Right atrium auricular region (tissue), 2 donors: ENCODE measurements at regions not wholly inside any gene's neighbourhood (a gene's known extent, or its start where the extent isn't known, plus 50 kb on each side); places are given as distances from the start of the nearest gene placed in this dataset.

Experiments used
- DNase-seq: peaks from one replicate; pipeline ENCODE4 v3.0.0-alpha.2; 2019; ENCODE audit warnings: low spot score
- H3K27ac ChIP-seq, 2 donors: fragments of 200-600 bp; sonication (generic); 1 replicate in 1 of 2; 2 replicates in 1 of 2; pipeline ENCODE4 v1.5.1; 2016 to 2019
- H3K27me3 ChIP-seq, 2 donors: fragments of 200-600 bp; sonication (generic); one replicate each; pipeline versions ENCODE4 v1.5.1 to v1.6.0; 2017 to 2019
- H3K36me3 ChIP-seq: fragments of 200-600 bp; sonication (generic); one replicate; pipeline ENCODE4 v1.5.1; 2016
- H3K4me1 ChIP-seq, 2 donors: fragments of 200-600 bp; sonication (generic); one replicate each; pipeline versions ENCODE4 v1.5.1 to v1.6.0; 2017 to 2019
- H3K4me3 ChIP-seq, 2 donors: fragments of 200-600 bp; sonication (generic); 1 replicate in 1 of 2; 2 replicates in 1 of 2; pipeline ENCODE4 v1.5.1; 2017 to 2019; ENCODE audit warnings: mild to moderate bottlenecking in 1 of 2, moderate library complexity in 1 of 2
- H3K9me3 ChIP-seq, 2 donors: fragments of 200-600 bp; sonication (generic); one replicate each; pipeline ENCODE4 v1.5.1; 2019
- TF ChIP-seq, protein P1 (sequence below), 2 donors: fragments of 200-600 bp; sonication (generic); IDR thresholded peaks; one replicate each; pipeline ENCODE4 v1.5.1; 2019; ENCODE audit warnings: antibody characterized with exemption in 2 of 2

DNA sequence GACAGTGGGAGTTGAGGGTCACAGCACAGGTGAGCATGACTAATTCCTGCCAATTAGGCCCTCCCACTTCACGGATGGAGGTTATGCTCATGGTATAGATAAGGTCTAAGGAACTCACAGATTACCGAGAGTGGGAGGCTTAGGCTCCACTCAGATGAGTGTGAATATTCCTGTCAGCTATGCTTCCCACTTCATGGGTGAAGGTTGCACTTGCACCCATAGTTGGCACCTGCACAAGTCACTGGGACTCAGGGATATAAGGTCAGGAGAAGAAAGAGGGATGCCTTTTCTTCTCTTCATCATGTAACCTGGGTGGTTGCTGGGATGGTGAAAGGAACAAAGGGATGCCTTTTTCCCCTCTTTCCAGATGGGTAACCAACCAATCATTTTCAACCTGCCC lies 264.9 kb upstream of the TNC start:
- H3K27me3 ChIP-seq, result no peaks in the 10 kb centered on the region
- peaks cover 4 to 14% of the 10 kb centered on the region in 2 donors for H3K9me3 ChIP-seq
- H3K36me3 ChIP-seq, result no peaks in the 10 kb centered on the region
- H3K4me3 ChIP-seq, result no peak overlapping the region
- no peak for DNase-seq
- no peaks in the 10 kb centered on the region for H3K4me1 ChIP-seq
- no peak overlapping the region for H3K27ac ChIP-seq
- TF ChIP-seq, protein P1, sequence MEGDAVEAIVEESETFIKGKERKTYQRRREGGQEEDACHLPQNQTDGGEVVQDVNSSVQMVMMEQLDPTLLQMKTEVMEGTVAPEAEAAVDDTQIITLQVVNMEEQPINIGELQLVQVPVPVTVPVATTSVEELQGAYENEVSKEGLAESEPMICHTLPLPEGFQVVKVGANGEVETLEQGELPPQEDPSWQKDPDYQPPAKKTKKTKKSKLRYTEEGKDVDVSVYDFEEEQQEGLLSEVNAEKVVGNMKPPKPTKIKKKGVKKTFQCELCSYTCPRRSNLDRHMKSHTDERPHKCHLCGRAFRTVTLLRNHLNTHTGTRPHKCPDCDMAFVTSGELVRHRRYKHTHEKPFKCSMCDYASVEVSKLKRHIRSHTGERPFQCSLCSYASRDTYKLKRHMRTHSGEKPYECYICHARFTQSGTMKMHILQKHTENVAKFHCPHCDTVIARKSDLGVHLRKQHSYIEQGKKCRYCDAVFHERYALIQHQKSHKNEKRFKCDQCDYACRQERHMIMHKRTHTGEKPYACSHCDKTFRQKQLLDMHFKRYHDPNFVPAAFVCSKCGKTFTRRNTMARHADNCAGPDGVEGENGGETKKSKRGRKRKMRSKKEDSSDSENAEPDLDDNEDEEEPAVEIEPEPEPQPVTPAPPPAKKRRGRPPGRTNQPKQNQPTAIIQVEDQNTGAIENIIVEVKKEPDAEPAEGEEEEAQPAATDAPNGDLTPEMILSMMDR (IDR thresholded peaks at IDR 0.05), result no peak

DNA sequence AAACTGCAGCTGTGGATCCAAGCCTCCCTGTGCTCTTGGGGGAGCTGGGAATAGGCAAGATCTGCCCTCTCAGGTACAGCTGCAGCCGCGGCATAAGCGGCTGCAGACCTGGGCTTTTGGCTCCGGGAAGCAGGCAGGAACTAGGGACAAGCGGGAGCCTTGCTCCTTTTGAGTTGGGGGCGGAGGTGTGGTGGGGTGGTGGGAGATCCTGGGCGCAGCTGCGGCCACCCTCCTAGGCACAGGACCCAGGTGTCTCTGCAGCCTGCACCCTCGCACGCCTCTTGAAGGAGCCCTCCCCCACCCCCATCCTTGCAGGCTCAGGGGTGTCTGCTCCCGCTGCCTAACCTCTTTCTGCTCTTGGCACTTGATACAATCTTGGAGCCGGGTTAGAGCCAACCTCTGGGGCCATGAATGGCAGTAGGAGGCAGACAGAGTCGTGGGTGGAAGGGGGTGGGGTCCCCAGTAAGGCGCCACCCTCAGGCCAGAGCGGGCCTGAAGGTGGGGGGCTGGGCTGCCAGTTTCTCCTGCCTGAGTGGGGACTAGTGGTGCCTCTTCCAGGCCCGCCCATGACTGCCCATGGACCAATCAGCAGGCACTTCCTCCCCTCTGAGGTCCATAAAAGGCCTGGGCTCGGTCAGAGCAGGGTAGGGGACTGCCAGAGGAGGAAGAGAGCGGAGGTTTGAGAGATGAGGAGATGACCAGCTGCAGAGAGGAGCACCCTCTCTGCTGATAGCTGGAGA lies 267.6 kb upstream of the TNC start:
- no peaks in the 10 kb centered on the region for H3K27me3 ChIP-seq
- DNase-seq, result no peak

DNA sequence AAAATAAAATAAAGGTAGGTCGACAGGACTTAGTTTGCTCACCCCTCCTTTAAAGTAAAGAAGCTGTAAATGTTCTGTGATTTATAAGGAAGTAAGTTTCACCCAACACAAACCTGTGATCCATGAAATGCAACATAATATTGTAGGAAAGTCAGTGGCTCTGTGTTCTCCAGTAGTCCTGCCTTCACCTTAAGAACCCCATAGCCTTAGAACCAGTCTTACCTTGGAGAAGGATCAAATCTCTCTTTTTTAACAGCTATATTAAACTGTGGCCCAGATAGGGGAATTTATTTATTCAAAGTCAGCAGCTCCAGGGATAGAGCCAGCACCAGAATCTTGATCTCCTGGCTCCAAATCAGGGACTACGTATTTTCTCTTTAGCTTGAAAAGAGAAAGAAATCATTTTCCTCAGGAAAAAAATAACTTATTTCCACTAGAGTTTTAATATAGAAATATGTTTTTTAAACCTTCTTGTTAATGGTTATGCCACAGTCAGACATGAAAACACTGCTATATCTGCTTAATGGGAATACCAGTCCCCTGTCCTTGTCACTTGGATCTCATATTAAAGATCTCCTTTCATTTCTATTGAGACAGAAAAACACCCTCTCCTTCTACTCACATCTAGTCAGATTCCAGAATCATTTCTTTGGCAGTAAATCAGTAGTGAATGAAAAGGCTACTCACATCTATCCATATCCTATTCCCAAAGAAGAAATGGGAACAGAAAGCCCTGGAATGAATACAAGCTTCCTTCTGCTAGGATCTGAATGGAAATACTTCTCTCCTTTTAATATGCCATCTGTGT lies 269.2 kb upstream of the TNC start:
- no peaks in the 10 kb centered on the region for H3K36me3 ChIP-seq
- H3K4me3 ChIP-seq, result no peak overlapping the region
- no peaks in the 10 kb centered on the region for H3K4me1 ChIP-seq
- TF ChIP-seq, protein P1 (IDR thresholded peaks at IDR 0.05), result no peak
- H3K27me3 ChIP-seq, result no peaks in the 10 kb centered on the region
- no peak for DNase-seq
- peaks cover 4 to 13% of the 10 kb centered on the region in 2 donors for H3K9me3 ChIP-seq
- peak overlapping the region in 1 of 2 donors; percentile 1 for H3K27ac ChIP-seq

More for the DNA sequence above, 267.6 kb upstream of the TNC start:
- H3K9me3 ChIP-seq, result peaks cover 4 to 14% of the 10 kb centered on the region in 2 donors
- TF ChIP-seq, protein P1 (IDR thresholded peaks at IDR 0.05), result no peak
- H3K27ac ChIP-seq, result no peak overlapping the region
- no peaks in the 10 kb centered on the region for H3K4me1 ChIP-seq
- no peaks in the 10 kb centered on the region for H3K36me3 ChIP-seq
- no peak overlapping the region for H3K4me3 ChIP-seq

DNA sequence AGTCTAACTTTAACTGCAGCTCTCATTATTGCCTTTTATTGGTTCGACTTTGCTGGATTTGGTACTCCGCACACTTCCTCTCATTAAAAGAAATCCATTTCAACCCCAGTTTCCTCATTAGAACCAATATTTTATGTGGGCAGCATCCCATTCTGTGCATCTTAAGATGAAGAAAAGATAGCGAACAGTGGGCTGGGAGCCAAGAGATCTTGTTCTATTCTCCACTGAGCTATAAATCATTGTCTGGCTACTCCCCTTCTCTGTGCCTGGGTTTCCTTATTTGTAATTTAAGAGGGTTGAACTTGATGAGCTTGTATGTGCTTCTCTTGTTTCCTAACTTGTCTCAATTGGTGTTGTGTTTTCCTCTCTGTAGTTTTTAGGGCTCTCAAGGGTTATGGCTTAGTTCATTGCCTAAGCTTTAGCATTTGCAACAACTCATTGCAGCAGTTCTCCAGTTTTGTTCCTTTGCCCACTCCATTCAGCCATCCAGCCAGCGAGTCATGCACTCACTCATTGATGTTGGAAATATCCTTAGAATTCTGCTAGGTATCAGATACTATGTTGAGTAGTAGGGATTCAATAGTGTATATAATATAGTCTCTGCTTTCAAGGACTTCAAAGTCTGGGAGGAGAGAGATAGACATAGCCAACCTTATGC lies 273.3 kb upstream of the TNC start:
- peaks cover 0 to 14% of the 10 kb centered on the region in 2 donors for H3K4me1 ChIP-seq
- TF ChIP-seq, protein P1 (IDR thresholded peaks at IDR 0.05), result no peak
- no peak overlapping the region for H3K27ac ChIP-seq
- no peaks in the 10 kb centered on the region for H3K27me3 ChIP-seq
- H3K9me3 ChIP-seq, result no peaks in the 10 kb centered on the region
- DNase-seq, result no peak
- H3K4me3 ChIP-seq, result no peak overlapping the region
- no peaks in the 10 kb centered on the region for H3K36me3 ChIP-seq

DNA sequence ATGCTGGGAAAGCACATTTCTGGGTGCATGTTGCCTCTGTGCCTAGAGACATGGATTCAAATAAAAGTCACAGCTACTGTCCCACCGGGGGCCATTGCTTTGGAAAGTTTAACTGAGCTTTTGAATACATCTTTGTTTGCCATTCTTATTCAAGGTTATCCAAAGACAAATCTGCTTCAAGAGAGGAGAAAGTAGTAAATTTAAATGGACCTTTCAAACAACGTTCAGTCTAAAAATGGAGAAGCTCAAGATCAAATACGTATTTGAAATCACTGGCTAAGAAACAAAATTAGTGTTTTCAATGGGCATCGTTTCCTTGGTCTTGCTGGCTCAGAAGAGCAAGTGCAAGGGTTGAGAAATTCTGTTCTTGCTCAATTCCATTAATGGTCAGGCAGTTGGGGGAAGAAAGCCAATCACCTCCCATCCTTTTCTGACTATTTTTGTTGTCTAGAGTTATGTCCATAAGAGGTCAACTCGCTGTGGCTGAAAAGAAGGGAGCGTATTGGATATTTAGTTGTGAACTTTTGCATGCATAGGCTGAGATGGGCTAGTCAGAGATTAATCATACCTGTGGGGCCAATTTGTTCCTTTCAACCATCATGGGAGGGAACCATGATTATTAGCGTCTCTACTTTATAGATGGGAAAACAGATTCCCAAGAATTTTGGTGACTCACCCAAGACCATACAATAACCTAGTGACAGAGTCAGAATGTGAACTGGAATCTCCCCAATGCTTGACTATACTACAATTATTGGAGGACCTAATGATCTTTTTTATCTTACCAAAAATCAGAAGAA lies 276.2 kb upstream of the TNC start:
- peaks cover 0 to 19% of the 10 kb centered on the region in 2 donors for H3K4me1 ChIP-seq
- H3K36me3 ChIP-seq, result no peaks in the 10 kb centered on the region
- H3K27ac ChIP-seq, result no peak overlapping the region
- H3K27me3 ChIP-seq, result no peaks in the 10 kb centered on the region
- H3K4me3 ChIP-seq, result no peak overlapping the region
- no peaks in the 10 kb centered on the region for H3K9me3 ChIP-seq
- TF ChIP-seq, protein P1 (IDR thresholded peaks at IDR 0.05), result no peak
- DNase-seq, result no peak
